Esophagus squamous epithelium (tissue), 4 donors: ENCODE measurements at regions not wholly inside any gene's neighbourhood (a gene's known extent, or its start where the extent isn't known, plus 50 kb on each side); places are given as distances from the start of the nearest gene placed in this dataset.

Experiments
- POLR2A ChIP-seq, 4 donors: fragments of 450-650 bp; IDR thresholded peaks; one replicate each; pipeline ENCODE4 v1.6.1; 2017; ENCODE audit warnings: antibody characterized with exemption in 4 of 4, mild to moderate bottlenecking in 4 of 4, moderate library complexity in 3 of 4
- TF ChIP-seq, protein P1 (sequence below), 6 experiments: fragments of 450-650 bp in 4 of 6; fragments of 200-600 bp in 2 of 6; sonication (generic) in 2 of 6; IDR thresholded peaks; one replicate each; pipeline ENCODE4 v1.5.1; 2016 to 2019; ENCODE audit warnings: antibody characterized with exemption in 6 of 6, mild to moderate bottlenecking in 4 of 6, moderate library complexity in 4 of 6

DNA sequence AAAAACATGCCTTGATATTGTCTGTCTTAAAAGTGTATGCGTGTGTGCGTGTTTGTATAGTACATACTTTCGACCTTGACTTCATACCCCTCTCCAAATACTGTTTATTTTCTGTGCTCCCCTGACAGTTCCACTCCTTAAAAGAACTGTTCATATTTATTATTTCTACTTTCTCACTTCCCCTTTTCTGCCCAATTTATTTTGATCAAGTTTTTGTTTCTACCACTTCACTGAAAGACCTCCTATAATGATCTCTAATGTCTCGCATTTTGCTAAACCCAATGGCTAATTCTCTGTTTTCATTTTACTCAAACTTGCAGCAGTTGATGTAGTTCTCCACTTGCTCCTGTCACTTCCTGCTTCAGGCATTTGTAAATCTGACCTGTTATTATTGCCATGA, 426.1 kb upstream of the KLF12 start:
- TF ChIP-seq, protein P1, sequence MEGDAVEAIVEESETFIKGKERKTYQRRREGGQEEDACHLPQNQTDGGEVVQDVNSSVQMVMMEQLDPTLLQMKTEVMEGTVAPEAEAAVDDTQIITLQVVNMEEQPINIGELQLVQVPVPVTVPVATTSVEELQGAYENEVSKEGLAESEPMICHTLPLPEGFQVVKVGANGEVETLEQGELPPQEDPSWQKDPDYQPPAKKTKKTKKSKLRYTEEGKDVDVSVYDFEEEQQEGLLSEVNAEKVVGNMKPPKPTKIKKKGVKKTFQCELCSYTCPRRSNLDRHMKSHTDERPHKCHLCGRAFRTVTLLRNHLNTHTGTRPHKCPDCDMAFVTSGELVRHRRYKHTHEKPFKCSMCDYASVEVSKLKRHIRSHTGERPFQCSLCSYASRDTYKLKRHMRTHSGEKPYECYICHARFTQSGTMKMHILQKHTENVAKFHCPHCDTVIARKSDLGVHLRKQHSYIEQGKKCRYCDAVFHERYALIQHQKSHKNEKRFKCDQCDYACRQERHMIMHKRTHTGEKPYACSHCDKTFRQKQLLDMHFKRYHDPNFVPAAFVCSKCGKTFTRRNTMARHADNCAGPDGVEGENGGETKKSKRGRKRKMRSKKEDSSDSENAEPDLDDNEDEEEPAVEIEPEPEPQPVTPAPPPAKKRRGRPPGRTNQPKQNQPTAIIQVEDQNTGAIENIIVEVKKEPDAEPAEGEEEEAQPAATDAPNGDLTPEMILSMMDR (IDR thresholded peaks at IDR 0.05): no peak
- no peak for TF ChIP-seq POLR2A (IDR thresholded peaks at IDR 0.05)
